Endothelial cell of umbilical vein (primary cell): ENCODE measurements at regions not wholly inside any gene's neighbourhood (a gene's known extent, or its start where the extent isn't known, plus 50 kb on each side); places are given as distances from the start of the nearest gene placed in this dataset.

Experiments used
- BruUV-seq: library from RNA; stranded (reverse); fragments of 400-500 nt; replicated peaks from 2 replicates; lab custom pipeline; 2021; lab: Mats Ljungman, UMichigan
- CTCF ChIA-PET: fragments of 300-600, 350-600 bp; sonication (Branson Sonifier 250); formaldehyde crosslinking; loops from one replicate; lab custom pipeline; 2021; ENCODE audit warnings: antibody characterized with exemption, inconsistent platforms; lab: Charles Lee
- POLR2A ChIA-PET: fragments of 300-600, 350-600 bp; sonication (Branson Sonifier 250); formaldehyde crosslinking; loops from one replicate; lab custom pipeline; 2021; ENCODE audit warnings: antibody characterized with exemption, inconsistent platforms; lab: Charles Lee
- DNase-seq: peaks from one replicate; pipeline ENCODE4 v3.0.0-alpha.2; 2011; ENCODE audit warnings: low read depth, low spot score
- FAIRE-seq: peaks from 2 replicates; lab custom pipeline; 2011; peaks lifted over from hg19 to GRCh38; lab: Jason Lieb, UNC
- H2AFZ ChIP-seq: 2 replicates; pipeline ENCODE4 v1.6.0; 2012; ENCODE audit warnings: low read depth, low read length, control low read depth, inconsistent platforms
- H3K27ac ChIP-seq: 2 replicates; pipeline ENCODE4 v1.5.1; 2011; ENCODE audit warnings: low read depth, mild to moderate bottlenecking, control low read depth, low read length, moderate library complexity; ENCODE audit not compliant: insufficient read depth
- H3K27me3 ChIP-seq, 2 experiments: 2 replicates each; pipeline versions ENCODE4 v1.6.0 to v1.6.1; 2011; ENCODE audit warnings: low read length in 2 of 2, mixed read lengths in 1 of 2; ENCODE audit not compliant: control insufficient read depth in 2 of 2, insufficient read depth in 2 of 2
- H3K36me3 ChIP-seq, 2 experiments: 2 replicates in 1 of 2; 3 replicates in 1 of 2; pipeline ENCODE4 v1.5.1; 2011; ENCODE audit warnings: low read length in 2 of 2, mild to moderate bottlenecking in 1 of 2, moderate library complexity in 1 of 2; ENCODE audit not compliant: control insufficient read depth in 2 of 2, insufficient read depth in 2 of 2; ENCODE audit errors: extremely low read depth in 1 of 2
- H3K4me1 ChIP-seq: 3 replicates; pipeline ENCODE4 v1.5.1; 2011; ENCODE audit warnings: mild to moderate bottlenecking, low read length; ENCODE audit not compliant: control insufficient read depth, insufficient read depth; ENCODE audit errors: extremely low read depth
- H3K4me2 ChIP-seq: 2 replicates; pipeline ENCODE4 v1.6.1; 2011; ENCODE audit warnings: low read length, control low read depth, mixed read lengths; ENCODE audit not compliant: insufficient read depth
- H3K4me3 ChIP-seq, 3 experiments: fragments of 200-600 bp in 1 of 3; sonication (generic), shearing (Covaris generic) in 1 of 3; replicated peaks in 1 of 3; 2 replicates each; pipeline ENCODE4 v1.5.1; 2011 to 2016; ENCODE audit warnings: control low read depth in 3 of 3, low read length in 3 of 3, mild to moderate bottlenecking in 2 of 3, inconsistent platforms in 1 of 3, low read depth in 1 of 3, moderate library complexity in 1 of 3; ENCODE audit not compliant: insufficient read depth in 1 of 3
- H3K79me2 ChIP-seq: 2 replicates; pipeline ENCODE4 v1.6.0; 2012; ENCODE audit warnings: low read length, inconsistent platforms; ENCODE audit not compliant: control insufficient read depth, insufficient read depth
- H3K9ac ChIP-seq: replicated peaks from 2 replicates; pipeline ENCODE3; 2011; ENCODE audit warnings: low read length, control low read depth; ENCODE audit not compliant: insufficient read depth; ENCODE audit errors: extremely low read depth
- H3K9me1 ChIP-seq: replicated peaks from 3 replicates; pipeline ENCODE4 v1.6.0; 2011; ENCODE audit warnings: mild to moderate bottlenecking, low read length; ENCODE audit not compliant: control insufficient read depth, insufficient read depth; ENCODE audit errors: extremely low read depth
- H3K9me3 ChIP-seq: replicated peaks from 2 replicates; pipeline ENCODE4 v1.5.1; 2012; ENCODE audit warnings: low read length, inconsistent platforms; ENCODE audit not compliant: control insufficient read depth, insufficient read depth
- H4K20me1 ChIP-seq: replicated peaks from 2 replicates; pipeline ENCODE3; 2011; ENCODE audit warnings: mild to moderate bottlenecking, low read length; ENCODE audit not compliant: control insufficient read depth, insufficient read depth; ENCODE audit errors: extremely low read depth
- CTCF ChIP-seq, 2 donors: IDR thresholded peaks; 1 replicate in 1 of 2; 2 replicates in 1 of 2; pipeline ENCODE4 v1.5.1; 2011; ENCODE audit warnings: low read length in 2 of 2, mild to moderate bottlenecking in 2 of 2, moderate library complexity in 2 of 2, control low read depth in 1 of 2, inconsistent platforms in 1 of 2, low read depth in 1 of 2; ENCODE audit not compliant: insufficient read depth in 1 of 2; ENCODE audit errors: extremely low read depth in 1 of 2
- EZH2 ChIP-seq: IDR thresholded peaks from 2 replicates; pipeline ENCODE4 v1.6.1; 2012; ENCODE audit warnings: borderline replicate concordance, low read depth, mild to moderate bottlenecking, moderate library complexity, low read length, inconsistent platforms; ENCODE audit not compliant: severe bottlenecking
- FOS ChIP-seq: IDR thresholded peaks from 2 replicates; pipeline ENCODE4 v1.6.1; 2011; ENCODE audit warnings: mild to moderate bottlenecking, low read length, moderate library complexity, borderline replicate concordance; ENCODE audit not compliant: insufficient read depth
- GATA2 ChIP-seq: IDR thresholded peaks from 2 replicates; pipeline ENCODE4 v1.7.0; 2011; ENCODE audit warnings: low read depth, mild to moderate bottlenecking, moderate library complexity, mixed read lengths, low read length; ENCODE audit not compliant: insufficient read length, insufficient read depth
- JUN ChIP-seq: IDR thresholded peaks from 2 replicates; pipeline ENCODE4 v1.6.1; 2011; ENCODE audit warnings: borderline replicate concordance, low read depth; ENCODE audit not compliant: insufficient read length, insufficient read depth
- MAX ChIP-seq: IDR thresholded peaks from 2 replicates; pipeline ENCODE4 v1.6.1; 2011; ENCODE audit not compliant: insufficient read depth, insufficient read length
- MYC ChIP-seq: IDR thresholded peaks from one replicate; pipeline ENCODE4 v1.6.1; 2011; ENCODE audit warnings: mild to moderate bottlenecking, low read depth, low read length
- POLR2A ChIP-seq: IDR thresholded peaks from 2 replicates; pipeline ENCODE4 v1.6.1; 2012; ENCODE audit warnings: low read depth, mild to moderate bottlenecking, control low read depth, low read length
- POLR2AphosphoS5 ChIP-seq: IDR thresholded peaks from 2 replicates; pipeline ENCODE4 v1.6.1; 2012; ENCODE audit warnings: low read depth, mild to moderate bottlenecking, control low read depth, low read length, moderate library complexity; ENCODE audit not compliant: insufficient read depth
- dilution Hi-C: fragments of 300-500 bp; cut with MboI; formaldehyde crosslinking; loops from one replicate; pipeline ENCODE4 v1.15.0; 2019; ENCODE audit warnings: low sequenced_read_pairs; ENCODE audit not compliant: extremely low pct_ligation_motif_present
- intact Hi-C: fragments of 100-400 bp; cut with micrococcal nuclease; formaldehyde crosslinking; loops from one replicate; pipeline ENCODE4 v1.10.0; 2022

GRCh38 chr10:33533612-33534011, 199.1 kb upstream of the NRP1 start:
- no peak for DNase-seq
- BruUV-seq: no TSS peak
- Histone ChIP-seq H3K27me3 (peaks cover 0 to 3% of the 10 kb centered on the region in 2 experiments), H3K4me3 (no peak overlapping the region), H3K9ac (no peak overlapping the region), H3K27ac (no peak overlapping the region), H3K4me1 (no peaks in the 10 kb centered on the region), H3K4me2 (no peak overlapping the region), H3K36me3 (no peaks in the 10 kb centered on the region), H4K20me1 (no peaks in the 10 kb centered on the region), H3K9me1 (no peaks in the 10 kb centered on the region), H3K9me3 (no peaks in the 10 kb centered on the region), H3K79me2 (no peaks in the 10 kb centered on the region), H2AFZ (no peak overlapping the region)
- dilution Hi-C loops: no loop called here
- intact Hi-C loops: no loop called here
- no peak for TF ChIP-seq JUN
- TF ChIP-seq EZH2: no peak
- TF ChIP-seq GATA2: no peak
- TF ChIP-seq POLR2A: no peak
- TF ChIP-seq FOS: no peak
- no peak for TF ChIP-seq POLR2AphosphoS5
- TF ChIP-seq MAX: no peak
- TF ChIP-seq CTCF (IDR thresholded peaks at IDR 0.05; ENCODE audit: extremely low read depth in 1 of 2, insufficient read depth in 1 of 2, low read depth in 1 of 2, low read length in 2 of 2): no peak
- TF ChIP-seq MYC: no peak
- POLR2A ChIA-PET: no interaction called here
- no peak for FAIRE-seq
- CTCF ChIA-PET: no interaction called here
